GM12865 (cell line): ENCODE measurements at regions not wholly inside any gene's neighbourhood (a gene's known extent, or its start where the extent isn't known, plus 50 kb on each side); places are given as distances from the start of the nearest gene placed in this dataset.

Source experiments
- DNase-seq: peaks from one replicate; pipeline ENCODE4 v3.0.0; 2010; ENCODE audit warnings: low read depth
- H3K4me3 ChIP-seq: 2 replicates; pipeline ENCODE4 v1.5.1; 2011; ENCODE audit warnings: mild to moderate bottlenecking, low read depth, low read length, control low read depth
- CTCF ChIP-seq: IDR thresholded peaks from 2 replicates; pipeline ENCODE4 v1.5.1; 2011; ENCODE audit warnings: low read length, control low read depth, low read depth, inconsistent platforms; ENCODE audit not compliant: insufficient read depth; ENCODE audit errors: missing control alignments

DNA sequence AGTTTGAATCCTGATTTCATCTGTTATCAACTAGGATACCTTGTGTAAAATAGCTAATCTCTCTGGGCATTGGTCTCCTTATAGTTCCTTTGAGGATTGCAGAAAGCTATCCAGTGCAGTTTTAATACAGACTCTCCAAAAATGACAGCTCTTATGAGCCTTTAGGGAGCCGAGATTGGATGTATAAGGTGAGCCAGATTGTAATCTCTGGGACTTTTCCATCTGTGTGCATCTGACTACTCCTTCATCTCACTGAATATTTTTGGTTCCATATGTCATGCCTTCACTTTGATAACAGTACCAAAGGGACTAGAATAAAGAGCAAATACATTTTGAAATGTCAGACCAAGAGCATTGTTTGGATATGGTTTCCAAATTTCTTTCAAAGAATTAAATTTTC is 367.2 kb downstream of the TMEM232 start:
- TF ChIP-seq CTCF: no peak
- no peak overlapping the region for H3K4me3 ChIP-seq
- no peak for DNase-seq

DNA sequence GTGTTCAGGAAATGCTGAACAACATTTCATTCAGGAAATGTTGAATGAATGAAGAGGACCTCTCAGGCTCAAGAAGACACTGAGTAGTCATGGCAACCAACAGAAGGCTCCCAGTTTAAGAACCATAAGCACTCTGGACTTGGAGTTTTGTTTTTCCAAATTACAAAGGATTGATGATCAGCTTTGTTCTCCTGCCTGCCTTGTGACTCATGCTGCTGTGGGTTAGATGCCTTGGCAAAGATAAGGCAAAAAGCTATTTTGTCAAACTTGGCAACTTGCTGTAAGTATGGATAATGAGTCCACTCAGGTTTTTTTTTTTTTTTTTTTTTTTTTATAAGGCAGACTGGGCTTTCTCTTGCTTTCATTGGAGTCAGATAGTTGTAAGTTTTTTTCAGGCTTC is 365.0 kb downstream of the TMEM232 start:
- no peak for DNase-seq
- H3K4me3 ChIP-seq: no peak overlapping the region
- no peak for TF ChIP-seq CTCF

DNA sequence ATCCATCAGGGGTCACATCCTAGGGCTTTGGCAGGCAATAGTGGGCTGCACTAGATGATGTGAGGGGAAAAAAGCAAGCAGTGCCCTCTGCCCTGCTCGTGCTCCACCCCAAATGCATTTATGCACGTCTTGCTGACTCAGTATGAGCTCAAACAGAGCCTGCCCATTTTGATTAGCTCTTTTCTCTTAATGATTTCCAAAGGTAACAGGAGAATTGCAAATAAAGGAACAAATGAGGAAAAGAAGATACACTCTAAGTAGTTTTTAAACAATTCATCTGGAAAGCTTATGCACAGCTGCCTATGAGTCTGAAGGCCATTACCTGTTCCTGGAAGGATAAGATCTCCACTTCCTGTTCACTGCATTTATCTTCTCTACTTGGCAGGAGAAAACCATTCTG is 364.2 kb downstream of the TMEM232 start:
- TF ChIP-seq CTCF: no peak
- H3K4me3 ChIP-seq: no peak overlapping the region
- no peak for DNase-seq

- no peak for DNase-seq
- TF ChIP-seq CTCF: no peak
- no peak overlapping the region for H3K4me3 ChIP-seq
Measured at GRCh38 chr5:110366716-110367115, 359.8 kb downstream of the TMEM232 start.
